Pancreas (tissue), 10 donors: ENCODE measurements at regions not wholly inside any gene's neighbourhood (a gene's known extent, or its start where the extent isn't known, plus 50 kb on each side); places are given as distances from the start of the nearest gene placed in this dataset.

Experiments
- ATAC-seq, 4 donors: fragments of 200-7000 bp; cut with Tn5 transposase; one replicate each; pipeline versions ENCODE4 v1.8.0 to v1.9.1; 2020; ENCODE audit warnings: mild to moderate bottlenecking in 4 of 4, moderate library complexity in 4 of 4
- DNase-seq, 6 donors: peaks; one replicate each; pipeline ENCODE4 v3.0.0-alpha.2; 2020
- FAIRE-seq: peaks from 2 replicates; lab custom pipeline; 2012; peaks lifted over from hg19 to GRCh38; lab: Jason Lieb, UNC
- H3K27ac ChIP-seq, 4 donors: fragments of 200-600 bp; sonication (generic); 1 replicate in 3 of 4; 2 replicates in 1 of 4; pipeline versions ENCODE4 v1.5.0 to v1.8.0; 2020
- H3K27me3 ChIP-seq, 4 donors: fragments of 200-600 bp; one replicate each; pipeline ENCODE4 v1.8.0; 2021
- H3K36me3 ChIP-seq, 3 donors: fragments of 200-600 bp; sonication (generic) in 1 of 3; one replicate each; pipeline versions ENCODE4 v1.5.0 to v1.8.0; 2020 to 2021
- H3K4me1 ChIP-seq, 3 donors: fragments of 200-600 bp; one replicate each; pipeline ENCODE4 v1.8.0; 2021
- H3K4me3 ChIP-seq, 4 donors: fragments of 200-600 bp; sonication (generic) in 2 of 4; one replicate each; pipeline versions ENCODE4 v1.5.0 to v1.8.0; 2020 to 2021
- H3K9me3 ChIP-seq, 4 donors: fragments of 200-600 bp; one replicate each; pipeline ENCODE4 v1.8.0; 2021
- WGBS, 2 donors: extraction: QIAGEN DNeasy Blood & Tissue Kit; methylation state at CpG; one replicate each; pipeline ENCODE4 v1.1.7; 2013; 5-methylcytosine and 5-hydroxymethylcytosine counted together
- intact Hi-C, 3 donors: fragments of 100-400 bp; cut with DNase I; formaldehyde crosslinking; loops; one replicate each; pipeline versions ENCODE4 v1.11.1 to v1.14.2; 2022
- TF ChIP-seq, protein P1 (sequence below), 4 donors: fragments of 200-600 bp; sonication (generic) in 3 of 4; IDR thresholded peaks; one replicate each; pipeline versions ENCODE4 v1.5.0 to v1.8.0; 2021; ENCODE audit warnings: antibody characterized with exemption in 4 of 4
- donor health status: healthy with polysubstance abuse.
- donor health status: DM: no; HTN: no; CAD: no; lungs with moderate emphysema.
- donor health status: DM: no; HTN: no; CAD: no.
- donor health status: control.
- donor health status: control.
- donor health status: Bipolar disorder and iron deficiency.
- donor health status: DM: yes; HTN: yes; CAD: no.
- donor health status: DM: no; HTN: no; CAD: no.
- donor health status: DM: no; HTN: no; CAD: no.
- donor health status: DM: yes; HTN: yes; CAD: no.

GRCh38 chr7:17532861-17533404 lies 234.5 kb downstream of the AHR start:
- Histone ChIP-seq H3K4me3 (no peak overlapping the region), H3K27me3 (no peaks in the 10 kb centered on the region), H3K27ac (no peak overlapping the region), H3K36me3 (no peaks in the 10 kb centered on the region), H3K9me3 (no peaks in the 10 kb centered on the region), H3K4me1 (no peaks in the 10 kb centered on the region)
- ATAC-seq (peak in 3 of 4 donors; percentile 52 to 81 (median 54)), DNase-seq (no peak), FAIRE-seq (no peak)
- 61 to 65% methylated on average over 2 of the region's 2 CpGs for WGBS, 2 donors
- intact Hi-C loops, result no loop called here
- TF ChIP-seq, protein P1, sequence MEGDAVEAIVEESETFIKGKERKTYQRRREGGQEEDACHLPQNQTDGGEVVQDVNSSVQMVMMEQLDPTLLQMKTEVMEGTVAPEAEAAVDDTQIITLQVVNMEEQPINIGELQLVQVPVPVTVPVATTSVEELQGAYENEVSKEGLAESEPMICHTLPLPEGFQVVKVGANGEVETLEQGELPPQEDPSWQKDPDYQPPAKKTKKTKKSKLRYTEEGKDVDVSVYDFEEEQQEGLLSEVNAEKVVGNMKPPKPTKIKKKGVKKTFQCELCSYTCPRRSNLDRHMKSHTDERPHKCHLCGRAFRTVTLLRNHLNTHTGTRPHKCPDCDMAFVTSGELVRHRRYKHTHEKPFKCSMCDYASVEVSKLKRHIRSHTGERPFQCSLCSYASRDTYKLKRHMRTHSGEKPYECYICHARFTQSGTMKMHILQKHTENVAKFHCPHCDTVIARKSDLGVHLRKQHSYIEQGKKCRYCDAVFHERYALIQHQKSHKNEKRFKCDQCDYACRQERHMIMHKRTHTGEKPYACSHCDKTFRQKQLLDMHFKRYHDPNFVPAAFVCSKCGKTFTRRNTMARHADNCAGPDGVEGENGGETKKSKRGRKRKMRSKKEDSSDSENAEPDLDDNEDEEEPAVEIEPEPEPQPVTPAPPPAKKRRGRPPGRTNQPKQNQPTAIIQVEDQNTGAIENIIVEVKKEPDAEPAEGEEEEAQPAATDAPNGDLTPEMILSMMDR (IDR thresholded peaks at IDR 0.05), result no peak

DNA sequence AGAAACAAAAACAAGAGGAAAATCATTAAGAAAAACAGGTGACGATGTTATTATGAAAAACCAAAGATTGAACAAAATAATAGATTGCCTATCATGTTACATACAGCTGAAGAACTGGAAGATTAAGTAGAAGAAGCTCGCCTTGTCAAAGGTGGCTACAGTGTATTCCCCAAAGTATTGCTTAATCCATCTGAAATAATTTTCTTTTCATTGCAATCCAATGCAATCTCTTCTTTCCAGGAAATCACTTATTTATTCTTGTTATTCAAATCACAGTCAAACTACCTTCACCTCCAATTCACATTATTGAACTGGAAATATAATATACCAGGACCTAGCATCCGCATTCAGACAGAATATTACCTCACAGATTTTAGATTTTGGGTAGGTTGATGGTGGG lies 235.9 kb downstream of the AHR start:
- intact Hi-C loops, result no loop called here
- no peaks in the 10 kb centered on the region for H3K9me3 ChIP-seq
- ATAC-seq (no peak), DNase-seq (no peak), FAIRE-seq (peak; percentile 47)
- no peak overlapping the region for H3K27ac ChIP-seq
- H3K4me3 ChIP-seq, result no peak overlapping the region
- H3K4me1 ChIP-seq, result no peaks in the 10 kb centered on the region
- H3K36me3 ChIP-seq, result no peaks in the 10 kb centered on the region
- TF ChIP-seq, protein P1 (IDR thresholded peaks at IDR 0.05), result no peak
- no peaks in the 10 kb centered on the region for H3K27me3 ChIP-seq
- 48 to 63% methylated on average over 3 of the region's 3 CpGs for WGBS, 2 donors

GRCh38 chr7:17535776-17536175 lies 237.3 kb downstream of the AHR start:
- no peak overlapping the region for H3K27ac ChIP-seq

GRCh38 chr7:17544401-17544800 lies 245.9 kb downstream of the AHR start:
- H3K36me3 ChIP-seq, result no peaks in the 10 kb centered on the region
- TF ChIP-seq, protein P1 (IDR thresholded peaks at IDR 0.05), result no peak
- H3K9me3 ChIP-seq, result no peaks in the 10 kb centered on the region
- no peak for ATAC-seq
- WGBS, 2 donors, result 92 to 96% methylated on average over 2 of the region's 2 CpGs
- no peak for DNase-seq
- peaks cover 10 to 17% (median 11%) of the 10 kb centered on the region in 3 donors for H3K4me1 ChIP-seq
- H3K4me3 ChIP-seq, result no peak overlapping the region
- no peak for FAIRE-seq
- intact Hi-C loops, result no loop called here
- no peaks in the 10 kb centered on the region for H3K27me3 ChIP-seq
- H3K27ac ChIP-seq, result no peak overlapping the region

More at GRCh38 chr7:17535776-17536175, 237.3 kb downstream of the AHR start:
- Histone ChIP-seq H3K4me3 (no peak overlapping the region), H3K36me3 (no peaks in the 10 kb centered on the region), H3K27me3 (no peaks in the 10 kb centered on the region), H3K4me1 (no peaks in the 10 kb centered on the region), H3K9me3 (no peaks in the 10 kb centered on the region)
- no peak for DNase-seq
- TF ChIP-seq, protein P1 (IDR thresholded peaks at IDR 0.05), result no peak
- intact Hi-C loops, result no loop called here
- no peak for ATAC-seq
- FAIRE-seq, result no peak
- 28 to 55% methylated on average over 1 of the region's 1 CpG for WGBS, 2 donors

DNA sequence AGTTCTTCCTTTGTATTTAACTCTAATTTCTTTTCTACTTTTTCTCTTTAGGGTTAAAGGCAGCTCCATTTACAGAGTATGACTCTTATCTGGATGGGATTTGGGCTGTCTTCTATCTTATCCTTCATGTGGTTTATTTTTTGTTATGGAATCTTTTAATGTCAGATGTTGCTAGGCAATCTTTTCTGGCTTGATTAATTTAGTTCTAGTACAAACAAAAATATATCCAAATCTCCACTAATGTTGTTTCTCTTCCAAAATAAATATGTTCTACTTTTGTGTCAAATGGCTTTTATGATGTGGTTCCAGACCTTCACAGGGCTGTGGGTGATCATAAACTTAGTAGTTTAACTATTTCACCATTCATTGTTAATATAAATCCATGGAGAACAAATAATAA lies 246.9 kb downstream of the AHR start:
- H3K36me3 ChIP-seq, result no peaks in the 10 kb centered on the region
- no peaks in the 10 kb centered on the region for H3K27me3 ChIP-seq
- H3K4me3 ChIP-seq, result no peak overlapping the region
- H3K4me1 ChIP-seq, result peaks cover 10 to 17% (median 11%) of the 10 kb centered on the region in 3 donors
- TF ChIP-seq, protein P1 (IDR thresholded peaks at IDR 0.05), result no peak
- no peaks in the 10 kb centered on the region for H3K9me3 ChIP-seq
- peak overlapping the region in 2 of 4 donors; percentile 35 to 50 for H3K27ac ChIP-seq
- ATAC-seq, result peak; percentile 46 to 73 (median 66)
- intact Hi-C loops, result no loop called here
- peak; percentile 37 for FAIRE-seq
- DNase-seq, result no peak
